Transverse colon (tissue), 4 donors: ENCODE measurements at regions not wholly inside any gene's neighbourhood (a gene's known extent, or its start where the extent isn't known, plus 50 kb on each side); places are given as distances from the start of the nearest gene placed in this dataset.

Source experiments
- DNase-seq: peaks from one replicate; pipeline ENCODE4 v3.0.0-alpha.2; 2019
- H3K27ac ChIP-seq, 4 donors: fragments of 200-600 bp; sonication (generic); 2 replicates each; pipeline ENCODE4 v1.5.1; 2016 to 2018; ENCODE audit warnings: inconsistent platforms in 4 of 4
- H3K27me3 ChIP-seq: fragments of 200-600 bp; sonication (generic); 2 replicates; pipeline ENCODE4 v1.5.1; 2017; ENCODE audit warnings: inconsistent platforms
- H3K36me3 ChIP-seq, 4 donors: fragments of 200-600 bp; sonication (generic); 2 replicates each; pipeline ENCODE4 v1.5.1; 2017 to 2019; ENCODE audit warnings: inconsistent platforms in 4 of 4
- H3K4me1 ChIP-seq, 4 donors: fragments of 200-600 bp; sonication (generic); 2 replicates each; pipeline ENCODE4 v1.5.1; 2017 to 2020; ENCODE audit warnings: inconsistent platforms in 4 of 4
- H3K4me3 ChIP-seq, 4 donors: fragments of 200-600 bp; sonication (generic); 1 replicate in 1 of 4; 2 replicates in 3 of 4; pipeline versions ENCODE4 v1.5.1 to v1.6.1; 2017 to 2019; ENCODE audit warnings: inconsistent platforms in 4 of 4
- H3K9me3 ChIP-seq, 2 donors: fragments of 200-600 bp; sonication (generic); 2 replicates each; pipeline ENCODE4 v1.5.1; 2017 to 2019; ENCODE audit warnings: inconsistent platforms in 2 of 2
- CTCF ChIP-seq, 5 experiments: fragments of 200-600 bp in 3 of 5; fragments of 450-650 bp in 2 of 5; sonication (generic) in 3 of 5; IDR thresholded peaks; 1 replicate in 2 of 5; 2 replicates in 3 of 5; pipeline ENCODE4 v1.5.1; 2016 to 2017; ENCODE audit warnings: antibody characterized with exemption in 5 of 5, inconsistent platforms in 3 of 5, mild to moderate bottlenecking in 2 of 5, moderate library complexity in 1 of 5
- EP300 ChIP-seq: sonication (generic); formaldehyde crosslinking; IDR thresholded peaks from one replicate; pipeline ENCODE4 v1.6.1; 2017; ENCODE audit warnings: antibody characterized with exemption, low read depth
- POLR2A ChIP-seq: fragments of 450-650 bp; IDR thresholded peaks from one replicate; pipeline ENCODE4 v1.6.1; 2016; ENCODE audit warnings: antibody characterized with exemption, mild to moderate bottlenecking, moderate library complexity
- POLR2AphosphoS5 ChIP-seq, 3 donors: sonication (generic); formaldehyde crosslinking; IDR thresholded peaks; one replicate each; pipeline ENCODE4 v1.6.1; 2016; ENCODE audit warnings: antibody characterized with exemption in 3 of 3
- WGBS, 2 donors: methylation state at CpG; one replicate each; pipeline ENCODE4 v1.1.5; 2018; ENCODE audit warnings: low coverage in 1 of 2; 5-methylcytosine and 5-hydroxymethylcytosine counted together
- in situ Hi-C, 4 donors: fragments of 200-750 bp; cut with MboI; loops; one replicate each; pipeline versions ENCODE4 v1.15.0 to v1.15.1; 2017; ENCODE audit warnings: low sequenced_read_pairs in 3 of 4, low pct_ligation_motif_present in 1 of 4, low pct_unique_long_range_greater_than_20kb in 1 of 4
- intact Hi-C: fragments of 100-400 bp; cut with DNase I; formaldehyde crosslinking; loops from one replicate; pipeline ENCODE4 v1.15.1; 2023; ENCODE audit warnings: low total_unique reads

- WGBS, 2 donors: 67 to 91% methylated on average over 1 to 2 of the region's 2 CpGs
- Histone ChIP-seq H3K27ac (no peak overlapping the region), H3K27me3 (no peaks in the 10 kb centered on the region), H3K36me3 (no peaks in the 10 kb centered on the region), H3K9me3 (no peaks in the 10 kb centered on the region), H3K4me3 (no peak overlapping the region), H3K4me1 (no peaks in the 10 kb centered on the region)
- intact Hi-C loops (no loop called here), in situ Hi-C loops (no loop called here)
- no peak for TF ChIP-seq CTCF (IDR thresholded peaks at IDR 0.05)
- no peak for TF ChIP-seq POLR2A
- TF ChIP-seq EP300: no peak
- no peak for TF ChIP-seq POLR2AphosphoS5 (IDR thresholded peaks at IDR 0.05)
- DNase-seq: no peak
Observed at GRCh38 chr12:42855362-42855950, 265.9 kb upstream of the PRICKLE1 start.

- TF ChIP-seq CTCF (IDR thresholded peaks at IDR 0.05): no peak
- no peak for TF ChIP-seq POLR2A
- no peak for TF ChIP-seq EP300
- TF ChIP-seq POLR2AphosphoS5 (IDR thresholded peaks at IDR 0.05): no peak
- Histone ChIP-seq H3K27me3 (no peaks in the 10 kb centered on the region), H3K27ac (no peak overlapping the region), H3K36me3 (no peaks in the 10 kb centered on the region), H3K9me3 (no peaks in the 10 kb centered on the region), H3K4me1 (no peaks in the 10 kb centered on the region), H3K4me3 (no peak overlapping the region)
- intact Hi-C loops: no loop called here
- in situ Hi-C loops: no loop called here
- DNase-seq: no peak
Observed at GRCh38 chr12:42854826-42855225, 265.3 kb upstream of the PRICKLE1 start.

GRCh38 chr12:42854208-42854607 lies 264.7 kb upstream of the PRICKLE1 start:
- H3K4me3 ChIP-seq: no peak overlapping the region
- no peak for TF ChIP-seq EP300
- TF ChIP-seq POLR2AphosphoS5 (IDR thresholded peaks at IDR 0.05): no peak
- TF ChIP-seq CTCF (IDR thresholded peaks at IDR 0.05): no peak
- TF ChIP-seq POLR2A: no peak
- intact Hi-C loops: no loop called here
- no peak for DNase-seq
- no peak overlapping the region for H3K27ac ChIP-seq
- H3K4me1 ChIP-seq: no peaks in the 10 kb centered on the region
- H3K36me3 ChIP-seq: no peaks in the 10 kb centered on the region
- H3K27me3 ChIP-seq: no peaks in the 10 kb centered on the region
- in situ Hi-C loops: no loop called here
- WGBS, 2 donors: 68 to 80% methylated on average over 2 of the region's 2 CpGs
- H3K9me3 ChIP-seq: no peaks in the 10 kb centered on the region

GRCh38 chr12:42853370-42854140 lies 264.0 kb upstream of the PRICKLE1 start:
- WGBS, 2 donors: 64 to 72% methylated on average over 4 of the region's 4 CpGs
- in situ Hi-C loops: no loop called here
- TF ChIP-seq POLR2A (no peak), CTCF (IDR thresholded peaks at IDR 0.05) (no peak), POLR2AphosphoS5 (IDR thresholded peaks at IDR 0.05) (no peak), EP300 (no peak)
- Histone ChIP-seq H3K27ac (no peak overlapping the region), H3K36me3 (no peaks in the 10 kb centered on the region), H3K4me3 (no peak overlapping the region), H3K9me3 (no peaks in the 10 kb centered on the region), H3K4me1 (no peaks in the 10 kb centered on the region), H3K27me3 (no peaks in the 10 kb centered on the region)
- no peak for DNase-seq
- intact Hi-C loops: no loop called here
